ENCODE measurements at regions not wholly inside any gene's neighbourhood (a gene's known extent, or its start where the extent isn't known, plus 50 kb on each side); places are given as distances from the start of the nearest gene placed in this dataset.
"Not testable (repeated sequence)": the region's sequence is repeated elsewhere in the genome, so short reads cannot be mapped to it uniquely, and the experiment has no call there.

GRCh38 chr4:137414802-137415201 is 117.5 kb downstream of the PCDH18 start:
- no peaks in the 10 kb centered on the region for H3K27me3 ChIP-seq (ENCODE audit: control insufficient read depth, insufficient read depth, low read length)
- in situ Hi-C loops (cut with HindIII; ENCODE audit: low pct_unique_long_range_greater_than_20kb, low sequenced_read_pairs) (no loop called here), intact Hi-C loops (cut with micrococcal nuclease; ENCODE audit: unreplicated experiment) (no loop called here)
- CTCF ChIA-PET, result no interaction called here
- BruUV-seq (replicated peaks), result no TSS peak
- POLR2A ChIA-PET, result no interaction called here
- no peak for TF ChIP-seq CTCF (IDR thresholded peaks at IDR 0.05)
- no peak for TF ChIP-seq REST (IDR thresholded peaks at IDR 0.05; ENCODE audit: insufficient read depth in 1 of 2, low read depth in 2 of 2, low read length in 1 of 2)
- ATAC-seq (no peak), DNase-seq (ENCODE audit: low read depth, low spot score) (no peak)
- H3K4me3 ChIP-seq (ENCODE audit: low read depth in 2 of 2, low read length in 2 of 2), result no peak overlapping the region
- H3K36me3 ChIP-seq (ENCODE audit: control insufficient read depth, insufficient read depth, low read length), result no peaks in the 10 kb centered on the region
- no peaks in the 10 kb centered on the region for H3K9me3 ChIP-seq (ENCODE audit: control insufficient read depth, insufficient read depth, low read depth, low read length)
- no peaks in the 10 kb centered on the region for H3K4me1 ChIP-seq (ENCODE audit: control insufficient read depth, insufficient read depth, low read length)
- no peak overlapping the region for H3K27ac ChIP-seq (ENCODE audit: low read length)

- BruUV-seq (replicated peaks), result no TSS peak
- DNase-seq (ENCODE audit: low read depth, low spot score), result no peak
- H3K27ac ChIP-seq (ENCODE audit: low read length), result no peak overlapping the region
- no peaks in the 10 kb centered on the region for H3K36me3 ChIP-seq (ENCODE audit: control insufficient read depth, insufficient read depth, low read length)
- no peak for ATAC-seq
- intact Hi-C loops (cut with micrococcal nuclease; ENCODE audit: unreplicated experiment), result no loop called here
- H3K4me3 ChIP-seq (ENCODE audit: low read depth in 2 of 2, low read length in 2 of 2), result no peak overlapping the region
- no peaks in the 10 kb centered on the region for H3K27me3 ChIP-seq (ENCODE audit: control insufficient read depth, insufficient read depth, low read length)
- ChIA-PET POLR2A (no interaction called here), CTCF (no interaction called here)
- in situ Hi-C loops (cut with HindIII; ENCODE audit: low pct_unique_long_range_greater_than_20kb, low sequenced_read_pairs), result no loop called here
- H3K4me1 ChIP-seq (ENCODE audit: control insufficient read depth, insufficient read depth, low read length), result no peaks in the 10 kb centered on the region
- no peak for TF ChIP-seq TCF7L2 (IDR thresholded peaks at IDR 0.05; ENCODE audit: low read depth, low read length)
- TF ChIP-seq POLR2AphosphoS5 (IDR thresholded peaks at IDR 0.05; ENCODE audit: low read depth, low read length), result no peak
- no peak for TF ChIP-seq CTCF (IDR thresholded peaks at IDR 0.05)
- no peak for TF ChIP-seq SIN3A (IDR thresholded peaks at IDR 0.05; ENCODE audit: borderline replicate concordance, insufficient read depth, low read depth, low read length)
- no peak for TF ChIP-seq REST (IDR thresholded peaks at IDR 0.05; ENCODE audit: insufficient read depth in 1 of 2, low read depth in 2 of 2, low read length in 1 of 2)
- H3K9me3 ChIP-seq (ENCODE audit: control insufficient read depth, insufficient read depth, low read depth, low read length), result no peaks in the 10 kb centered on the region
Measured at GRCh38 chr4:137408527-137409177, 123.6 kb downstream of the PCDH18 start.

- in situ Hi-C loops (cut with HindIII; ENCODE audit: low pct_unique_long_range_greater_than_20kb, low sequenced_read_pairs), result not testable (repeated sequence)
Measured at GRCh38 chr4:137405833-137406232, 126.5 kb downstream of the PCDH18 start.

More at GRCh38 chr4:137405833-137406232, 126.5 kb downstream of the PCDH18 start:
- H3K4me1 ChIP-seq (ENCODE audit: control insufficient read depth, insufficient read depth, low read length); H3K27ac ChIP-seq (ENCODE audit: low read length); ATAC-seq; intact Hi-C loops (cut with micrococcal nuclease; ENCODE audit: unreplicated experiment); H3K9me3 ChIP-seq (ENCODE audit: control insufficient read depth, insufficient read depth, low read depth, low read length); CTCF ChIA-PET; H3K36me3 ChIP-seq (ENCODE audit: control insufficient read depth, insufficient read depth, low read length); BruUV-seq (replicated peaks); DNase-seq (ENCODE audit: low read depth, low spot score); H3K4me3 ChIP-seq (ENCODE audit: low read depth in 2 of 2, low read length in 2 of 2); POLR2A ChIA-PET; H3K27me3 ChIP-seq (ENCODE audit: control insufficient read depth, insufficient read depth, low read length): not testable (repeated sequence)

All from Panc1 (cell line).